Endothelial cell (in vitro differentiated cells): ENCODE measurements at regions not wholly inside any gene's neighbourhood (a gene's known extent, or its start where the extent isn't known, plus 50 kb on each side); places are given as distances from the start of the nearest gene placed in this dataset.
A peak's percentile ranks its signal among the peaks of the same experiment; 100 is the strongest.

Source experiments
- DNase-seq: peaks from one replicate; pipeline ENCODE4 v3.0.0; 2021; ENCODE audit warnings: low spot score
- H3K27ac Mint-ChIP-seq: one replicate; pipeline ENCODE4 v1.8.0; 2021; ENCODE audit warnings: mixed read lengths, inconsistent platforms; ENCODE audit not compliant: unreplicated experiment
- H3K27me3 Mint-ChIP-seq: one replicate; pipeline ENCODE4 v1.8.0; 2021; ENCODE audit warnings: mild to moderate bottlenecking, moderate library complexity, mixed read lengths, inconsistent platforms; ENCODE audit not compliant: unreplicated experiment
- H3K36me3 Mint-ChIP-seq: one replicate; pipeline ENCODE4 v1.8.0; 2021; ENCODE audit warnings: mild to moderate bottlenecking, low read depth, mixed read lengths, inconsistent platforms; ENCODE audit not compliant: unreplicated experiment
- H3K4me1 Mint-ChIP-seq: one replicate; pipeline ENCODE4 v1.8.0; 2021; ENCODE audit warnings: mild to moderate bottlenecking, mixed read lengths, inconsistent platforms; ENCODE audit not compliant: unreplicated experiment
- H3K4me3 Mint-ChIP-seq: one replicate; pipeline ENCODE4 v1.8.0; 2021; ENCODE audit warnings: mild to moderate bottlenecking, mixed read lengths, inconsistent platforms; ENCODE audit not compliant: unreplicated experiment
- H3K9me3 Mint-ChIP-seq: one replicate; pipeline ENCODE4 v1.8.0; 2021; ENCODE audit warnings: mixed read lengths, inconsistent platforms; ENCODE audit not compliant: unreplicated experiment
- CTCF ChIP-seq: fragments of 200-600 bp; sonication (generic); IDR thresholded peaks from one replicate; pipeline ENCODE4 v1.5.0; 2021; ENCODE audit warnings: antibody characterized with exemption; ENCODE audit not compliant: unreplicated experiment

GRCh38 chr13:109687559-109688448 is 98.6 kb downstream of the IRS2 start:
- H3K27me3 Mint-ChIP-seq, result peaks cover 7% of the 10 kb centered on the region
- peak overlapping the region; percentile 28 for H3K27ac Mint-ChIP-seq
- no peaks in the 10 kb centered on the region for H3K9me3 Mint-ChIP-seq
- no peak for DNase-seq
- H3K36me3 Mint-ChIP-seq, result no peaks in the 10 kb centered on the region
- no peak overlapping the region for H3K4me3 Mint-ChIP-seq
- H3K4me1 Mint-ChIP-seq, result peaks cover 18% of the 10 kb centered on the region
- no peak for TF ChIP-seq CTCF

GRCh38 chr13:109685203-109685602 is 101.2 kb downstream of the IRS2 start:
- TF ChIP-seq CTCF, result no peak
- Mint-ChIP-seq H3K27me3 (peaks cover 8% of the 10 kb centered on the region), H3K4me3 (no peak overlapping the region), H3K9me3 (no peaks in the 10 kb centered on the region), H3K36me3 (no peaks in the 10 kb centered on the region), H3K27ac (no peak overlapping the region), H3K4me1 (peaks cover 18% of the 10 kb centered on the region)
- no peak for DNase-seq

- Mint-ChIP-seq H3K27me3 (peaks cover 8% of the 10 kb centered on the region), H3K36me3 (no peaks in the 10 kb centered on the region), H3K4me1 (peaks cover 18% of the 10 kb centered on the region), H3K4me3 (no peak overlapping the region), H3K27ac (no peak overlapping the region), H3K9me3 (no peaks in the 10 kb centered on the region)
- TF ChIP-seq CTCF, result no peak
- DNase-seq, result no peak
These were observed 101.6 kb downstream of the IRS2 start for GRCh38 chr13:109684824-109685202.

- no peak for DNase-seq
- no peak overlapping the region for H3K27ac Mint-ChIP-seq
- peaks cover 18% of the 10 kb centered on the region for H3K4me1 Mint-ChIP-seq
- no peak for TF ChIP-seq CTCF
- H3K27me3 Mint-ChIP-seq, result peaks cover 8% of the 10 kb centered on the region
- no peaks in the 10 kb centered on the region for H3K9me3 Mint-ChIP-seq
- no peak overlapping the region for H3K4me3 Mint-ChIP-seq
- no peaks in the 10 kb centered on the region for H3K36me3 Mint-ChIP-seq
These were observed 102.1 kb downstream of the IRS2 start for GRCh38 chr13:109684084-109684823.
